Panc1 (cell line): ENCODE measurements at regions not wholly inside any gene's neighbourhood (a gene's known extent, or its start where the extent isn't known, plus 50 kb on each side); places are given as distances from the start of the nearest gene placed in this dataset.

Experiments used
- ATAC-seq: fragments of 200-7000 bp; cut with Tn5 transposase; 2 replicates; pipeline ENCODE4 v1.9.1; 2020; ENCODE audit warnings: mild to moderate bottlenecking, moderate library complexity
- BruUV-seq: library from RNA; stranded (reverse); fragments of 400-500 nt; replicated peaks from 2 replicates; lab custom pipeline; 2021; lab: Mats Ljungman, UMichigan
- CTCF ChIA-PET: fragments of 300-600 bp; sonication (Branson Sonifier 250); formaldehyde crosslinking; loops from one replicate; lab custom pipeline; 2022; ENCODE audit warnings: antibody characterized with exemption; lab: Charles Lee
- POLR2A ChIA-PET: fragments of 300-600 bp; sonication (Branson Sonifier 250); formaldehyde crosslinking; loops from one replicate; lab custom pipeline; 2022; ENCODE audit warnings: antibody characterized with exemption; lab: Charles Lee
- DNase-seq: peaks from one replicate; pipeline ENCODE4 v3.0.0-alpha.2; 2010; ENCODE audit warnings: low read depth, low spot score
- H3K27ac ChIP-seq: 2 replicates; pipeline ENCODE4 v1.5.1; 2011; ENCODE audit warnings: mild to moderate bottlenecking, low read length, inconsistent platforms
- H3K27me3 ChIP-seq: fragments of 200-500 bp; sonication (Bioruptor generic); 2 replicates; pipeline ENCODE4 v1.6.0; 2014; ENCODE audit warnings: low read length, inconsistent platforms; ENCODE audit not compliant: control insufficient read depth, insufficient read depth
- H3K36me3 ChIP-seq: fragments of 200-500 bp; sonication (Bioruptor generic); 2 replicates; pipeline ENCODE4 v1.5.1; 2014; ENCODE audit warnings: inconsistent platforms, mild to moderate bottlenecking, low read length, moderate library complexity; ENCODE audit not compliant: control insufficient read depth, insufficient read depth
- H3K4me1 ChIP-seq: 2 replicates; pipeline ENCODE4 v1.5.1; 2011; ENCODE audit warnings: inconsistent platforms, mild to moderate bottlenecking, low read length, moderate library complexity; ENCODE audit not compliant: control insufficient read depth, insufficient read depth
- H3K4me3 ChIP-seq, 2 experiments: 2 replicates each; pipeline ENCODE4 v1.5.1; 2011 to 2012; ENCODE audit warnings: low read depth in 2 of 2, low read length in 2 of 2, mild to moderate bottlenecking in 2 of 2, inconsistent platforms in 1 of 2, moderate library complexity in 1 of 2
- H3K9me3 ChIP-seq: fragments of 200-500 bp; sonication (Bioruptor generic); 2 replicates; pipeline ENCODE4 v1.5.1; 2014; ENCODE audit warnings: low read depth, mild to moderate bottlenecking, inconsistent platforms, low read length, moderate library complexity; ENCODE audit not compliant: control insufficient read depth, insufficient read depth
- CTCF ChIP-seq: fragments of 450-650 bp; IDR thresholded peaks from 2 replicates; pipeline ENCODE4 v1.5.1; 2017; ENCODE audit warnings: mild to moderate bottlenecking
- POLR2AphosphoS5 ChIP-seq: IDR thresholded peaks from 2 replicates; pipeline ENCODE4 v1.6.1; 2012; ENCODE audit warnings: mild to moderate bottlenecking, low read depth, low read length, moderate library complexity
- SIN3A ChIP-seq: IDR thresholded peaks from 2 replicates; pipeline ENCODE4 v1.6.1; 2012; ENCODE audit warnings: low read depth, mild to moderate bottlenecking, low read length, moderate library complexity, borderline replicate concordance; ENCODE audit not compliant: insufficient read depth
- TCF7L2 ChIP-seq: IDR thresholded peaks from 2 replicates; pipeline ENCODE4 v1.6.1; 2011; ENCODE audit warnings: mild to moderate bottlenecking, low read depth, low read length, inconsistent platforms
- in situ Hi-C: cut with HindIII; loops from 2 replicates; pipeline ENCODE4 v1.10.0; 2016; ENCODE audit warnings: low sequenced_read_pairs, low pct_unique_long_range_greater_than_20kb
- intact Hi-C: fragments of 100-400 bp; cut with micrococcal nuclease; formaldehyde crosslinking; loops from one replicate; pipeline ENCODE4 v1.10.0; 2022; ENCODE audit not compliant: unreplicated experiment
- TF ChIP-seq, protein P1 (sequence below), 2 experiments: IDR thresholded peaks; 2 replicates each; pipeline ENCODE4 v1.6.1; 2011 to 2012; ENCODE audit warnings: low read depth in 2 of 2, control low read depth in 1 of 2, low read length in 1 of 2, mild to moderate bottlenecking in 1 of 2, moderate library complexity in 1 of 2; ENCODE audit not compliant: insufficient read depth in 1 of 2

DNA sequence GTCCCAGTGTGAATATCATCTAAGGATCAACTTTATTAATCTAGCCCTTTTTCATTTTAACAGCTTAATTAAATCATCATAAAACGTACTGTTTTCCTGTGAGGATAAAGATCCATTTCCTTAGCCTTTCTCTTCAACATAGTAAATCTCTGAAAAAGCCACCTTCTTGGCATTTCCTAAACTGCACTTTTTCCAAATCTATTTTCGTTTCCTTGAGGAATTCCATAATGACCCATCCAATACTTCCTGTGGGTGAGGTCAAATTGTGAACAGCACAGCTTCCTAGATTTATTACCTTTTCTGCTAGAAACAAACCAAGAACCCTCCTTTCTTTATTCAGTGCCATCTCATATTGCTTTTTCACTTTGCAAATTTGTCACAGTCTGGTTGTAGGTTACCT, 129.4 kb upstream of the CNTN4 start:
- Histone ChIP-seq H3K4me1 (no peaks in the 10 kb centered on the region), H3K4me3 (no peak overlapping the region), H3K27ac (no peak overlapping the region), H3K27me3 (no peaks in the 10 kb centered on the region), H3K9me3 (no peaks in the 10 kb centered on the region), H3K36me3 (no peaks in the 10 kb centered on the region)
- in situ Hi-C loops, result no loop called here
- POLR2A ChIA-PET, result no interaction called here
- DNase-seq, result no peak
- intact Hi-C loops, result no loop called here
- CTCF ChIA-PET, result no interaction called here
- no TSS peak for BruUV-seq
- ATAC-seq, result no peak
- TF ChIP-seq TCF7L2, result no peak
- TF ChIP-seq, protein P1, sequence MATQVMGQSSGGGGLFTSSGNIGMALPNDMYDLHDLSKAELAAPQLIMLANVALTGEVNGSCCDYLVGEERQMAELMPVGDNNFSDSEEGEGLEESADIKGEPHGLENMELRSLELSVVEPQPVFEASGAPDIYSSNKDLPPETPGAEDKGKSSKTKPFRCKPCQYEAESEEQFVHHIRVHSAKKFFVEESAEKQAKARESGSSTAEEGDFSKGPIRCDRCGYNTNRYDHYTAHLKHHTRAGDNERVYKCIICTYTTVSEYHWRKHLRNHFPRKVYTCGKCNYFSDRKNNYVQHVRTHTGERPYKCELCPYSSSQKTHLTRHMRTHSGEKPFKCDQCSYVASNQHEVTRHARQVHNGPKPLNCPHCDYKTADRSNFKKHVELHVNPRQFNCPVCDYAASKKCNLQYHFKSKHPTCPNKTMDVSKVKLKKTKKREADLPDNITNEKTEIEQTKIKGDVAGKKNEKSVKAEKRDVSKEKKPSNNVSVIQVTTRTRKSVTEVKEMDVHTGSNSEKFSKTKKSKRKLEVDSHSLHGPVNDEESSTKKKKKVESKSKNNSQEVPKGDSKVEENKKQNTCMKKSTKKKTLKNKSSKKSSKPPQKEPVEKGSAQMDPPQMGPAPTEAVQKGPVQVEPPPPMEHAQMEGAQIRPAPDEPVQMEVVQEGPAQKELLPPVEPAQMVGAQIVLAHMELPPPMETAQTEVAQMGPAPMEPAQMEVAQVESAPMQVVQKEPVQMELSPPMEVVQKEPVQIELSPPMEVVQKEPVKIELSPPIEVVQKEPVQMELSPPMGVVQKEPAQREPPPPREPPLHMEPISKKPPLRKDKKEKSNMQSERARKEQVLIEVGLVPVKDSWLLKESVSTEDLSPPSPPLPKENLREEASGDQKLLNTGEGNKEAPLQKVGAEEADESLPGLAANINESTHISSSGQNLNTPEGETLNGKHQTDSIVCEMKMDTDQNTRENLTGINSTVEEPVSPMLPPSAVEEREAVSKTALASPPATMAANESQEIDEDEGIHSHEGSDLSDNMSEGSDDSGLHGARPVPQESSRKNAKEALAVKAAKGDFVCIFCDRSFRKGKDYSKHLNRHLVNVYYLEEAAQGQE (IDR thresholded peaks at IDR 0.05; ENCODE audit: insufficient read depth in 1 of 2, low read depth in 2 of 2, low read length in 1 of 2), result no peak
- TF ChIP-seq SIN3A, result no peak
- no peak for TF ChIP-seq CTCF
- TF ChIP-seq POLR2AphosphoS5, result no peak

DNA sequence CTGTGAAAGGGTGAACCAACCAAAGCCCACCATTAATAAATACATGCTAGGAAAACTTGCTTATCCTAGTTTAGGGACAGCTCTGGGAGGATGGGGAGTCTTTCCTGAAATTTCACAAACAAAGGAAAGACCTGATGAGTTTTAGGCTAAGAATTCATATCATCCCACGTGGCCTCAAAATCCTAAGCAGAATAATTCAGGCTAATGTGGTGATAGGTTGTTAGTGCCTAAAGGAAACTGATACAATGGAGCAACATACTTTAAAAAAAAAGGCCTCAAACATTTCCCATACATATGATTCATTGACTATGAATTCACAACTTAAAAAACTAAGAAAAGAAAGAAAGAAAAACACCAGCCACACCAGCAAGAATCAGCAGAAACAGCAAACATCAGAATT, 126.9 kb upstream of the CNTN4 start:
- no peak for DNase-seq
- in situ Hi-C loops, result no loop called here
- ChIA-PET POLR2A (no interaction called here), CTCF (no interaction called here)
- intact Hi-C loops, result no loop called here
- Histone ChIP-seq H3K9me3 (no peaks in the 10 kb centered on the region), H3K27ac (no peak overlapping the region), H3K4me3 (no peak overlapping the region), H3K27me3 (no peaks in the 10 kb centered on the region), H3K4me1 (no peaks in the 10 kb centered on the region), H3K36me3 (no peaks in the 10 kb centered on the region)
- TF ChIP-seq TCF7L2 (no peak), SIN3A (no peak), CTCF (no peak), POLR2AphosphoS5 (no peak)
- TF ChIP-seq, protein P1 (IDR thresholded peaks at IDR 0.05; ENCODE audit: insufficient read depth in 1 of 2, low read depth in 2 of 2, low read length in 1 of 2), result no peak
- no TSS peak for BruUV-seq
- no peak for ATAC-seq
